HG02870 (cell line): ENCODE measurements at regions not wholly inside any gene's neighbourhood (a gene's known extent, or its start where the extent isn't known, plus 50 kb on each side); places are given as distances from the start of the nearest gene placed in this dataset.

ENCODE experiments used
- ATAC-seq: cut with Tn5 transposase; IDR thresholded peaks from one replicate; pipeline ENCODE4 v1.9.1; 2021; ENCODE audit warnings: mild to moderate bottlenecking, moderate library complexity; ENCODE audit not compliant: unreplicated experiment

GRCh38 chr4:125365731-125366130, 51.0 kb downstream of the FAT4 start:
- ATAC-seq: no peak

- ATAC-seq: no peak
These were observed 53.4 kb downstream of the FAT4 start for GRCh38 chr4:125368146-125368545.

GRCh38 chr4:125368671-125369081, 53.9 kb downstream of the FAT4 start:
- no peak for ATAC-seq

GRCh38 chr4:125369098-125369497, 54.3 kb downstream of the FAT4 start:
- no peak for ATAC-seq

- no peak for ATAC-seq
These were observed 55.7 kb downstream of the FAT4 start for GRCh38 chr4:125370478-125370877.

- no peak for ATAC-seq
These were observed 68.2 kb downstream of the FAT4 start for GRCh38 chr4:125382995-125383394.

GRCh38 chr4:125387770-125388169, 73.0 kb downstream of the FAT4 start:
- no peak for ATAC-seq

- ATAC-seq: no peak
These were observed 73.9 kb downstream of the FAT4 start for GRCh38 chr4:125388613-125389012.

GRCh38 chr4:125389713-125390112, 75.0 kb downstream of the FAT4 start:
- no peak for ATAC-seq

- ATAC-seq: no peak
These were observed 75.4 kb downstream of the FAT4 start for GRCh38 chr4:125390126-125390525.

GRCh38 chr4:125390727-125391126, 76.0 kb downstream of the FAT4 start:
- no peak for ATAC-seq

- ATAC-seq: no peak
These were observed 77.9 kb downstream of the FAT4 start for GRCh38 chr4:125392694-125393093.

- no peak for ATAC-seq
These were observed 79.1 kb downstream of the FAT4 start for GRCh38 chr4:125393825-125394224.

GRCh38 chr4:125397226-125397625, 82.5 kb downstream of the FAT4 start:
- ATAC-seq: no peak

- ATAC-seq: no peak
These were observed 83.7 kb downstream of the FAT4 start for GRCh38 chr4:125398263-125399002.

- no peak for ATAC-seq
These were observed 86.0 kb downstream of the FAT4 start for GRCh38 chr4:125400756-125401155.

- ATAC-seq: no peak
These were observed 87.0 kb downstream of the FAT4 start for GRCh38 chr4:125401784-125402183.

GRCh38 chr4:125420526-125420925, 105.8 kb downstream of the FAT4 start:
- no peak for ATAC-seq

GRCh38 chr4:125421547-125421946, 106.8 kb downstream of the FAT4 start:
- ATAC-seq: no peak

GRCh38 chr4:125423124-125423523, 108.4 kb downstream of the FAT4 start:
- no peak for ATAC-seq

- ATAC-seq: no peak
These were observed 114.1 kb downstream of the FAT4 start for GRCh38 chr4:125428832-125429231.

GRCh38 chr4:125430086-125430485, 115.3 kb downstream of the FAT4 start:
- ATAC-seq: no peak

GRCh38 chr4:125432078-125432477, 117.3 kb downstream of the FAT4 start:
- no peak for ATAC-seq
